Astrocyte (in vitro differentiated cells and primary cell): ENCODE measurements at regions not wholly inside any gene's neighbourhood (a gene's known extent, or its start where the extent isn't known, plus 50 kb on each side); places are given as distances from the start of the nearest gene placed in this dataset.

Experiments
- EZH2 ChIP-seq: IDR thresholded peaks from 2 replicates; pipeline ENCODE4 v1.6.1; 2012; ENCODE audit warnings: mild to moderate bottlenecking, low read length, inconsistent platforms; ENCODE audit not compliant: insufficient read depth
- TF ChIP-seq, protein P1 (sequence below): IDR thresholded peaks from 2 replicates; pipeline ENCODE4 v1.5.1; 2011; ENCODE audit warnings: low read depth, mild to moderate bottlenecking, inconsistent platforms, low read length, moderate library complexity; ENCODE audit not compliant: insufficient read depth

GRCh38 chr7:85627791-85628586 is 441.1 kb upstream of the SEMA3D start:
- TF ChIP-seq, protein P1, sequence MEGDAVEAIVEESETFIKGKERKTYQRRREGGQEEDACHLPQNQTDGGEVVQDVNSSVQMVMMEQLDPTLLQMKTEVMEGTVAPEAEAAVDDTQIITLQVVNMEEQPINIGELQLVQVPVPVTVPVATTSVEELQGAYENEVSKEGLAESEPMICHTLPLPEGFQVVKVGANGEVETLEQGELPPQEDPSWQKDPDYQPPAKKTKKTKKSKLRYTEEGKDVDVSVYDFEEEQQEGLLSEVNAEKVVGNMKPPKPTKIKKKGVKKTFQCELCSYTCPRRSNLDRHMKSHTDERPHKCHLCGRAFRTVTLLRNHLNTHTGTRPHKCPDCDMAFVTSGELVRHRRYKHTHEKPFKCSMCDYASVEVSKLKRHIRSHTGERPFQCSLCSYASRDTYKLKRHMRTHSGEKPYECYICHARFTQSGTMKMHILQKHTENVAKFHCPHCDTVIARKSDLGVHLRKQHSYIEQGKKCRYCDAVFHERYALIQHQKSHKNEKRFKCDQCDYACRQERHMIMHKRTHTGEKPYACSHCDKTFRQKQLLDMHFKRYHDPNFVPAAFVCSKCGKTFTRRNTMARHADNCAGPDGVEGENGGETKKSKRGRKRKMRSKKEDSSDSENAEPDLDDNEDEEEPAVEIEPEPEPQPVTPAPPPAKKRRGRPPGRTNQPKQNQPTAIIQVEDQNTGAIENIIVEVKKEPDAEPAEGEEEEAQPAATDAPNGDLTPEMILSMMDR = no peak
- no peak for TF ChIP-seq EZH2
